CD4-positive, alpha-beta T cell (primary cell): ENCODE measurements at regions not wholly inside any gene's neighbourhood (a gene's known extent, or its start where the extent isn't known, plus 50 kb on each side); places are given as distances from the start of the nearest gene placed in this dataset.

Source experiments
- ATAC-seq: fragments of 200-7000 bp; cut with Tn5 transposase; one replicate; pipeline ENCODE4 v1.10.0; 2022; ENCODE audit warnings: mild to moderate bottlenecking; ENCODE audit not compliant: poor library complexity
- CTCF ChIA-PET: fragments of 350-600 bp; sonication (Branson Sonifier 250); formaldehyde crosslinking; loops from one replicate; lab custom pipeline; 2021; ENCODE audit warnings: antibody characterized with exemption, inconsistent platforms; lab: Charles Lee
- POLR2A ChIA-PET: fragments of 350-600 bp; sonication (Branson Sonifier 250); formaldehyde crosslinking; loops from one replicate; lab custom pipeline; 2021; ENCODE audit warnings: antibody characterized with exemption, inconsistent platforms; lab: Charles Lee
- DNase-seq, 14 experiments: peaks; one replicate each; pipeline ENCODE4 v3.0.0-alpha.2; 2013 to 2020; ENCODE audit warnings: mixed read lengths in 2 of 14
- H3K27ac ChIP-seq, 2 donors: one replicate each; pipeline versions ENCODE4 v1.5.1 to v1.7.0; 2013; ENCODE audit warnings: low read length in 2 of 2, low read depth in 1 of 2, mild to moderate bottlenecking in 1 of 2
- H3K27me3 ChIP-seq, 2 experiments: 1 replicate in 1 of 2; 2 replicates in 1 of 2; pipeline versions ENCODE4 v1.6.1 to v1.7.0; 2013; ENCODE audit warnings: low read length in 2 of 2, control low read depth in 1 of 2, mild to moderate bottlenecking in 1 of 2, moderate library complexity in 1 of 2; ENCODE audit not compliant: insufficient read depth in 2 of 2, control insufficient read depth in 1 of 2
- H3K36me3 ChIP-seq: one replicate; pipeline ENCODE4 v1.6.1; 2013; ENCODE audit warnings: low read length, control low read depth; ENCODE audit not compliant: insufficient read depth
- H3K4me1 ChIP-seq: one replicate; pipeline ENCODE4 v1.6.1; 2013; ENCODE audit warnings: low read length, control low read depth; ENCODE audit not compliant: insufficient read depth
- H3K4me3 ChIP-seq: one replicate; pipeline ENCODE4 v1.5.1; 2013; ENCODE audit warnings: mild to moderate bottlenecking, low read length, moderate library complexity
- H3K9me3 ChIP-seq, 2 experiments: 1 replicate in 1 of 2; 2 replicates in 1 of 2; pipeline versions ENCODE4 v1.6.1 to v1.7.0; 2013; ENCODE audit warnings: low read length in 2 of 2, mild to moderate bottlenecking in 2 of 2, control low read depth in 1 of 2, moderate library complexity in 1 of 2; ENCODE audit not compliant: control insufficient read depth in 1 of 2, insufficient read depth in 1 of 2
- H3K27ac Mint-ChIP-seq: one replicate; pipeline ENCODE4 v1.8.0; 2020; ENCODE audit warnings: mixed read lengths
- H3K27me3 Mint-ChIP-seq: one replicate; pipeline ENCODE4 v1.8.0; 2021; ENCODE audit warnings: mixed read lengths
- H3K36me3 Mint-ChIP-seq: one replicate; pipeline ENCODE4 v1.8.0; 2021; ENCODE audit warnings: low read depth, mixed read lengths
- H3K4me1 Mint-ChIP-seq: one replicate; pipeline ENCODE4 v1.8.0; 2021; ENCODE audit warnings: low read depth, mixed read lengths
- H3K4me3 Mint-ChIP-seq: one replicate; pipeline ENCODE4 v1.8.0; 2020; ENCODE audit warnings: mild to moderate bottlenecking, mixed read lengths
- H3K9me3 Mint-ChIP-seq: one replicate; pipeline ENCODE4 v1.8.0; 2020; ENCODE audit warnings: mixed read lengths
- CTCF ChIP-seq: fragments of 200-600 bp; IDR thresholded peaks from one replicate; pipeline ENCODE4 v1.8.0; 2022; ENCODE audit warnings: antibody characterized with exemption, mild to moderate bottlenecking
- intact Hi-C, 2 experiments: fragments of 100-400 bp; cut with DNase I in 1 of 2; cut with micrococcal nuclease in 1 of 2; formaldehyde crosslinking; loops; one replicate each; pipeline versions ENCODE4 v1.15.1 to v1.9.0; 2023 to 2025; cut with DNase I, micrococcal nuclease

GRCh38 chr20:41978875-41979274, 360.7 kb upstream of the CHD6 start:
- H3K36me3 ChIP-seq = no peaks in the 10 kb centered on the region
- H3K27me3 ChIP-seq = no peaks in the 10 kb centered on the region
- H3K4me1 Mint-ChIP-seq = no peaks in the 10 kb centered on the region
- no peaks in the 10 kb centered on the region for H3K4me1 ChIP-seq
- no peak for ATAC-seq
- H3K4me3 Mint-ChIP-seq = no peak overlapping the region
- H3K9me3 Mint-ChIP-seq = no peaks in the 10 kb centered on the region
- POLR2A ChIA-PET = no interaction called here
- H3K9me3 ChIP-seq = no peaks in the 10 kb centered on the region
- H3K27me3 Mint-ChIP-seq = peaks cover under 1% of the 10 kb centered on the region
- H3K27ac ChIP-seq = no peak overlapping the region
- no peak for DNase-seq
- CTCF ChIA-PET = no interaction called here
- intact Hi-C loops = no loop called here
- no peak for TF ChIP-seq CTCF
- H3K36me3 Mint-ChIP-seq = no peaks in the 10 kb centered on the region
- H3K4me3 ChIP-seq = no peak overlapping the region
- H3K27ac Mint-ChIP-seq = no peak overlapping the region

GRCh38 chr20:41978246-41978790, 360.1 kb upstream of the CHD6 start:
- no peak overlapping the region for H3K4me3 Mint-ChIP-seq
- no peaks in the 10 kb centered on the region for H3K9me3 Mint-ChIP-seq
- Histone ChIP-seq H3K36me3 (no peaks in the 10 kb centered on the region), H3K27ac (no peak overlapping the region), H3K27me3 (no peaks in the 10 kb centered on the region), H3K4me1 (no peaks in the 10 kb centered on the region), H3K4me3 (no peak overlapping the region), H3K9me3 (no peaks in the 10 kb centered on the region)
- TF ChIP-seq CTCF = no peak
- intact Hi-C loops = no loop called here
- no peaks in the 10 kb centered on the region for H3K36me3 Mint-ChIP-seq
- no peak overlapping the region for H3K27ac Mint-ChIP-seq
- DNase-seq (no peak), ATAC-seq (no peak)
- no peaks in the 10 kb centered on the region for H3K4me1 Mint-ChIP-seq
- ChIA-PET POLR2A (no interaction called here), CTCF (no interaction called here)
- H3K27me3 Mint-ChIP-seq = peaks cover 5% of the 10 kb centered on the region

GRCh38 chr20:41969656-41970055, 351.5 kb upstream of the CHD6 start:
- Histone ChIP-seq H3K27ac (no peak overlapping the region), H3K9me3 (peaks cover 0 to 11% of the 10 kb centered on the region in 2 experiments), H3K27me3 (peaks cover 0 to 5% of the 10 kb centered on the region in 2 experiments), H3K4me1 (no peaks in the 10 kb centered on the region), H3K36me3 (no peaks in the 10 kb centered on the region), H3K4me3 (no peak overlapping the region)
- Mint-ChIP-seq H3K4me1 (no peaks in the 10 kb centered on the region), H3K9me3 (peaks cover 3% of the 10 kb centered on the region), H3K27me3 (peaks cover 30% of the 10 kb centered on the region), H3K4me3 (no peak overlapping the region), H3K27ac (no peak overlapping the region), H3K36me3 (no peaks in the 10 kb centered on the region)
- no peak for ATAC-seq
- ChIA-PET CTCF (no interaction called here), POLR2A (no interaction called here)
- intact Hi-C loops = no loop called here
- TF ChIP-seq CTCF = no peak
- no peak for DNase-seq
